CD4-positive, alpha-beta T cell treated with Interleukin-10 for 1 hour (primary cell): ENCODE measurements at regions not wholly inside any gene's neighbourhood (a gene's known extent, or its start where the extent isn't known, plus 50 kb on each side); places are given as distances from the start of the nearest gene placed in this dataset.
"Not testable (repeated sequence)": the region's sequence is repeated elsewhere in the genome, so short reads cannot be mapped to it uniquely, and the experiment has no call there.

Experiments
- DNase-seq: peaks from one replicate; pipeline ENCODE4 v3.0.0-alpha.2; 2020

GRCh38 chr5:60162441-60162840, 268.9 kb upstream of the PDE4D start:
- no peak for DNase-seq

- no peak for DNase-seq
Measured at GRCh38 chr5:60161340-60161934, 267.9 kb upstream of the PDE4D start.

- DNase-seq: no peak
Measured at GRCh38 chr5:60149081-60149480, 255.6 kb upstream of the PDE4D start.

GRCh38 chr5:60148366-60148765, 254.8 kb upstream of the PDE4D start:
- no peak for DNase-seq

- DNase-seq: no peak
Measured at GRCh38 chr5:60147791-60148190, 254.3 kb upstream of the PDE4D start.

GRCh38 chr5:60143942-60144549, 250.5 kb upstream of the PDE4D start:
- DNase-seq: no peak

GRCh38 chr5:60141119-60141518, 247.6 kb upstream of the PDE4D start:
- no peak for DNase-seq

GRCh38 chr5:60136841-60137240, 243.3 kb upstream of the PDE4D start:
- no peak for DNase-seq

- no peak for DNase-seq
Measured at GRCh38 chr5:60131504-60131903, 238.0 kb upstream of the PDE4D start.

GRCh38 chr5:60125636-60126035, 232.1 kb upstream of the PDE4D start:
- no peak for DNase-seq

GRCh38 chr5:60102961-60103693, 209.6 kb upstream of the PDE4D start:
- DNase-seq: no peak

- no peak for DNase-seq
Measured at GRCh38 chr5:60101573-60101972, 208.0 kb upstream of the PDE4D start.

GRCh38 chr5:60092671-60093422, 199.3 kb upstream of the PDE4D start:
- no peak for DNase-seq

- DNase-seq: no peak
Measured at GRCh38 chr5:60086583-60086982, 193.1 kb upstream of the PDE4D start.

- no peak for DNase-seq
Measured at GRCh38 chr5:60084226-60084625, 190.7 kb upstream of the PDE4D start.

GRCh38 chr5:60077292-60077691, 183.8 kb upstream of the PDE4D start:
- DNase-seq: no peak

- no peak for DNase-seq
Measured at GRCh38 chr5:60076746-60077145, 183.2 kb upstream of the PDE4D start.

GRCh38 chr5:60066502-60066901, 173.0 kb upstream of the PDE4D start:
- no peak for DNase-seq

- no peak for DNase-seq
Measured at GRCh38 chr5:60060389-60060788, 166.9 kb upstream of the PDE4D start.

- no peak for DNase-seq
Measured at GRCh38 chr5:60056191-60056590, 162.7 kb upstream of the PDE4D start.

- no peak for DNase-seq
Measured at GRCh38 chr5:60055168-60055567, 161.6 kb upstream of the PDE4D start.

GRCh38 chr5:60041996-60042664, 148.6 kb upstream of the PDE4D start:
- not testable (repeated sequence) for DNase-seq

GRCh38 chr5:60041508-60041907, 148.0 kb upstream of the PDE4D start:
- DNase-seq: not testable (repeated sequence)
